GM12873 (cell line): ENCODE measurements at regions not wholly inside any gene's neighbourhood (a gene's known extent, or its start where the extent isn't known, plus 50 kb on each side); places are given as distances from the start of the nearest gene placed in this dataset.

Experiments used
- CTCF ChIP-seq: IDR thresholded peaks from 2 replicates; pipeline ENCODE4 v1.5.1; 2012; ENCODE audit warnings: low read depth, mild to moderate bottlenecking, moderate library complexity, low read length, control low read depth; ENCODE audit not compliant: insufficient read depth; ENCODE audit errors: missing control alignments

GRCh38 chr3:80006315-80006714 lies 238.5 kb upstream of the ROBO1 start:
- TF ChIP-seq CTCF: no peak

GRCh38 chr3:80000022-80000421 lies 232.2 kb upstream of the ROBO1 start:
- TF ChIP-seq CTCF: no peak

GRCh38 chr3:79994397-79994796 lies 226.6 kb upstream of the ROBO1 start:
- TF ChIP-seq CTCF: no peak

- no peak for TF ChIP-seq CTCF
Measured at GRCh38 chr3:79986338-79986737, 218.5 kb upstream of the ROBO1 start.

GRCh38 chr3:79985816-79986215 lies 218.0 kb upstream of the ROBO1 start:
- TF ChIP-seq CTCF: no peak

- TF ChIP-seq CTCF: no peak
Measured at GRCh38 chr3:79983118-79983517, 215.3 kb upstream of the ROBO1 start.

- TF ChIP-seq CTCF: no peak
Measured at GRCh38 chr3:79979990-79980389, 212.2 kb upstream of the ROBO1 start.
